ENCODE measurements at regions not wholly inside any gene's neighbourhood (a gene's known extent, or its start where the extent isn't known, plus 50 kb on each side); places are given as distances from the start of the nearest gene placed in this dataset.
A peak's percentile ranks its signal among the peaks of the same experiment; 100 is the strongest.

DNA sequence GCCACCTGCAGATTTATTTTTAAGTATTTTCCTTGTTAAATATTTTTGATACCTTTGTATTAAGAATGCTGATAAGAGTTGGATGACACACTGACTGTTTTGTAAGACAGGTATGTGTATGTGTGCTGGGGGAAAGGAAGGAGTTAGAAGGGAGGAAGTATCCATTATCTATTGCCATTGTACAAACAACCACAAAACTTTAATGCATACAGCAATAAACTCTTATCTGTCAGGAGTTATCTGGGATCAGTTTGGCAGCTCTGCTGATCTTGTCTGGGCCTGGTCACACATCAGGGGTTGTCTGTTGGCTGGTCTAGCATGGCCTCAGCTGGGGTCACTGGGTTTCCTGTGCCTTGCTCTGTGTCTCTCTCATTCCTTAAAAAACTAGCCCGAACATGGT, 423.9 kb upstream of the USP24 start:
- H3K27me3 ChIP-seq (replicated peaks), result no peaks in the 10 kb centered on the region
- no peak overlapping the region for H3K27ac ChIP-seq
- TF ChIP-seq, protein P1, sequence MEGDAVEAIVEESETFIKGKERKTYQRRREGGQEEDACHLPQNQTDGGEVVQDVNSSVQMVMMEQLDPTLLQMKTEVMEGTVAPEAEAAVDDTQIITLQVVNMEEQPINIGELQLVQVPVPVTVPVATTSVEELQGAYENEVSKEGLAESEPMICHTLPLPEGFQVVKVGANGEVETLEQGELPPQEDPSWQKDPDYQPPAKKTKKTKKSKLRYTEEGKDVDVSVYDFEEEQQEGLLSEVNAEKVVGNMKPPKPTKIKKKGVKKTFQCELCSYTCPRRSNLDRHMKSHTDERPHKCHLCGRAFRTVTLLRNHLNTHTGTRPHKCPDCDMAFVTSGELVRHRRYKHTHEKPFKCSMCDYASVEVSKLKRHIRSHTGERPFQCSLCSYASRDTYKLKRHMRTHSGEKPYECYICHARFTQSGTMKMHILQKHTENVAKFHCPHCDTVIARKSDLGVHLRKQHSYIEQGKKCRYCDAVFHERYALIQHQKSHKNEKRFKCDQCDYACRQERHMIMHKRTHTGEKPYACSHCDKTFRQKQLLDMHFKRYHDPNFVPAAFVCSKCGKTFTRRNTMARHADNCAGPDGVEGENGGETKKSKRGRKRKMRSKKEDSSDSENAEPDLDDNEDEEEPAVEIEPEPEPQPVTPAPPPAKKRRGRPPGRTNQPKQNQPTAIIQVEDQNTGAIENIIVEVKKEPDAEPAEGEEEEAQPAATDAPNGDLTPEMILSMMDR (IDR thresholded peaks at IDR 0.05; ENCODE audit: low read depth, low read length, missing control alignments), result no peak
- no peaks in the 10 kb centered on the region for H3K36me3 ChIP-seq (replicated peaks)
- no peak for DNase-seq
- in situ Hi-C loops (cut with HindIII; ENCODE audit: low pct_ligation_motif_present, low sequenced_read_pairs), result no loop called here
- H3K4me3 ChIP-seq (ENCODE audit: low read depth, low read length), result no peak overlapping the region

DNA sequence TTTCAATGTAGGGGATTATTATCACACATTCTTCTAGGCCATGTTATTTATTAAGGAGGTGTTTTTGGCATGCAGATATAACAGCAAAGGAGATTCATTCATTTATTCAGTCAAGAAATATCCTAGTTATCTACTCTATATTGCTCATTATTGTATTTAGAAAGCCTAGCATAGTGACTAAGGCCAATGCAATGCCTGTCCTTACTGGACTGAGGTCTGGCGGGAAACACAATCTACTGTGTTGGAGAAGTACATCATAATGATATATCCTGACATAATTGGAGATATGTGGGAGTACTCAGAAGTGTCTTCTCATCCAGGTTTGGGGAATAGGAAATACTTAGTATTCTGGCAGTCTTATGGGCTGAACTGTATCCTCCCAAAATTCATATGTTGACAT, 421.5 kb upstream of the USP24 start:
- no peaks in the 10 kb centered on the region for H3K36me3 ChIP-seq (replicated peaks)
- DNase-seq, result peak; percentile 56
- in situ Hi-C loops (cut with HindIII; ENCODE audit: low pct_ligation_motif_present, low sequenced_read_pairs), result no loop called here
- H3K27ac ChIP-seq, result no peak overlapping the region
- no peaks in the 10 kb centered on the region for H3K27me3 ChIP-seq (replicated peaks)
- TF ChIP-seq, protein P1 (IDR thresholded peaks at IDR 0.05; ENCODE audit: low read depth, low read length, missing control alignments), result no peak
- no peak overlapping the region for H3K4me3 ChIP-seq (ENCODE audit: low read depth, low read length)

DNA sequence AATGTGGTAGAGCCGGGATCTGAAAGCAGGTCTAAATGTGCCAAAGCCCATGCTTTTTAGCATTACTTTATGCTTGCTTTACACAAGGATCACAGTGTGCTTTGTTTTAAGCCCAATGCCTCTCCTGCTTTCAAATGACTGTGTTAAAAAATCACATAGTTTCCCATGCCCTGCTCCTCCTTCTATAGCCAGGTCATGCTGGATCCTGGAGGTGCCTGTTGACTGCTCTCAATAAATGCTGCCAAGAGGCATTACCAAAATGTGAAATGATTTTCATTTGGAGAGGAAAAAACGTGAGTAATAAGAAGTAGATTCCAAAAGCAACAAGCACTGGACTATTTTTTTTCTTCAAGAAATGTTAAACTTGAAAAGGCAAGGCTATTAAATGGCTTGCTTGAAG, 420.7 kb upstream of the USP24 start:
- no peak for DNase-seq
- Histone ChIP-seq H3K27ac (no peak overlapping the region), H3K27me3 (replicated peaks) (no peaks in the 10 kb centered on the region), H3K36me3 (replicated peaks) (no peaks in the 10 kb centered on the region), H3K4me3 (ENCODE audit: low read depth, low read length) (no peak overlapping the region)
- TF ChIP-seq, protein P1 (IDR thresholded peaks at IDR 0.05; ENCODE audit: low read depth, low read length, missing control alignments), result no peak
- in situ Hi-C loops (cut with HindIII; ENCODE audit: low pct_ligation_motif_present, low sequenced_read_pairs), result no loop called here

GRCh38 chr1:55634516-55634915, 419.4 kb upstream of the USP24 start:
- H3K27ac ChIP-seq, result no peak overlapping the region

GRCh38 chr1:55632906-55633305, 417.7 kb upstream of the USP24 start:
- no peak for DNase-seq
- Histone ChIP-seq H3K4me3 (ENCODE audit: low read depth, low read length) (no peak overlapping the region), H3K27me3 (replicated peaks) (no peaks in the 10 kb centered on the region), H3K36me3 (replicated peaks) (no peaks in the 10 kb centered on the region), H3K27ac (peak overlapping the region; percentile 30)
- in situ Hi-C loops (cut with HindIII; ENCODE audit: low pct_ligation_motif_present, low sequenced_read_pairs), result no loop called here
- TF ChIP-seq, protein P1 (IDR thresholded peaks at IDR 0.05; ENCODE audit: low read depth, low read length, missing control alignments), result no peak

More at GRCh38 chr1:55634516-55634915, 419.4 kb upstream of the USP24 start:
- TF ChIP-seq, protein P1 (IDR thresholded peaks at IDR 0.05; ENCODE audit: low read depth, low read length, missing control alignments), result no peak
- in situ Hi-C loops (cut with HindIII; ENCODE audit: low pct_ligation_motif_present, low sequenced_read_pairs), result no loop called here
- H3K27me3 ChIP-seq (replicated peaks), result no peaks in the 10 kb centered on the region
- no peak overlapping the region for H3K4me3 ChIP-seq (ENCODE audit: low read depth, low read length)
- no peak for DNase-seq
- no peaks in the 10 kb centered on the region for H3K36me3 ChIP-seq (replicated peaks)

GRCh38 chr1:55632058-55632457, 416.9 kb upstream of the USP24 start:
- in situ Hi-C loops (cut with HindIII; ENCODE audit: low pct_ligation_motif_present, low sequenced_read_pairs), result no loop called here
- no peak for DNase-seq
- Histone ChIP-seq H3K4me3 (ENCODE audit: low read depth, low read length) (no peak overlapping the region), H3K27me3 (replicated peaks) (no peaks in the 10 kb centered on the region), H3K27ac (peak overlapping the region; percentile 70), H3K36me3 (replicated peaks) (no peaks in the 10 kb centered on the region)
- TF ChIP-seq, protein P1 (IDR thresholded peaks at IDR 0.05; ENCODE audit: low read depth, low read length, missing control alignments), result no peak
